GM12891 (cell line): ENCODE measurements at regions not wholly inside any gene's neighbourhood (a gene's known extent, or its start where the extent isn't known, plus 50 kb on each side); places are given as distances from the start of the nearest gene placed in this dataset.
"Not testable (repeated sequence)": the region's sequence is repeated elsewhere in the genome, so short reads cannot be mapped to it uniquely, and the experiment has no call there.

Experiments used
- DNase-seq: peaks from one replicate; pipeline ENCODE4 v3.0.0; 2011; ENCODE audit warnings: low spot score; ENCODE audit not compliant: insufficient read length
- FAIRE-seq: peaks from 2 replicates; lab custom pipeline; 2011; peaks lifted over from hg19 to GRCh38; lab: Jason Lieb, UNC
- PAX5 ChIP-seq: IDR thresholded peaks from 2 replicates; pipeline ENCODE4 v1.6.1; 2011; ENCODE audit warnings: low read length, moderate library complexity, mild to moderate bottlenecking; ENCODE audit not compliant: insufficient read depth, severe bottlenecking
- POLR2A ChIP-seq: IDR thresholded peaks from 2 replicates; pipeline ENCODE4 v1.6.1; 2011; ENCODE audit warnings: low read depth, low read length, control low read depth
- POLR2AphosphoS5 ChIP-seq: IDR thresholded peaks from 2 replicates; pipeline ENCODE4 v1.6.1; 2011; ENCODE audit warnings: low read depth, low read length, control low read depth
- POU2F2 ChIP-seq: IDR thresholded peaks from 2 replicates; pipeline ENCODE4 v1.6.1; 2011; ENCODE audit warnings: low read depth, mild to moderate bottlenecking, control low read depth, low read length, moderate library complexity
- SPI1 ChIP-seq: IDR thresholded peaks from 2 replicates; pipeline ENCODE4 v1.6.1; 2011; ENCODE audit warnings: low read depth, low read length, control low read depth
- TAF1 ChIP-seq: IDR thresholded peaks from 2 replicates; pipeline ENCODE4 v1.6.1; 2011; ENCODE audit warnings: low read depth, low read length, control low read depth

DNA sequence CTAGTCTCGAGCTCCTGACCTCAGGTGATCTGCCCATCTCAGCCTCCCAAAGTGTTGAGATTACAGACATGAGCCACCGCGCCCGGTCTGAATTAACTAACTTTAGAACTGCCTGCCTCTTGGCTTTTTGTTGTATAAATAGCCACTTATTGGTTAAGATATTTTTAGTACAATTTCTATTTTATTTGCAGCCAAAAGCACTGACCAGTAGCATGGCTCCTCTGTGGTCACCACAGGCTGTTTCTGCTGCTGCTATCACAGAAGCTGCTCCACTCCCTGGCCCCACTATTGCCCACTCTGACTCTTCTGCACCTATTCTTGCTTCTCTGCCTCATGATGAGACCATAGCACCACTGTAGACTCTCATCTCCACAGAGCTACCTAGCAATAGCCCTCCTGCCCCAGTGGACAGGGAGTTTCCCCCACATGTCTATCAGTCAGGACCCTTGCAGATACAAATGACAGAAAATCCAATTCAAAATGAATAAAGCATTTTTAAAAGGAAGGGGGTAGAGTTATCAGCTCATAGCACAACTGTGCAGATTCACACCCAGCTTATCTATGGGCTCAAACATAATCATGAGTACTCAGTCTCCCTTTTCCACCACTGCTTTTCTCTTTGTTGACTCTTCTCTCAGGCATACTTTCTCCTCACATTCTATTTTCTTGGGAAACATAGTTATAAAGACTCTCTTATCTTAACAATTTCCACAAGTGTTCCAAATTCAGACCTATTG, 151.8 kb upstream of the EPB41L4A start:
- no peak for FAIRE-seq
- no peak for DNase-seq
- no peak for TF ChIP-seq SPI1
- TF ChIP-seq PAX5 = no peak
- TF ChIP-seq POU2F2 = no peak
- TF ChIP-seq POLR2A = no peak
- no peak for TF ChIP-seq POLR2AphosphoS5
- no peak for TF ChIP-seq TAF1

GRCh38 chr5:112573441-112573840, 154.4 kb upstream of the EPB41L4A start:
- no peak for TF ChIP-seq POLR2AphosphoS5
- no peak for TF ChIP-seq TAF1
- no peak for TF ChIP-seq POLR2A
- TF ChIP-seq SPI1 = no peak
- TF ChIP-seq POU2F2 = no peak
- no peak for TF ChIP-seq PAX5
- FAIRE-seq (no peak), DNase-seq (no peak)

- FAIRE-seq (no peak), DNase-seq (no peak)
- no peak for TF ChIP-seq PAX5
- no peak for TF ChIP-seq POLR2A
- TF ChIP-seq SPI1 = no peak
- TF ChIP-seq TAF1 = no peak
- no peak for TF ChIP-seq POU2F2
- no peak for TF ChIP-seq POLR2AphosphoS5
Observed at GRCh38 chr5:112574536-112574935, 155.5 kb upstream of the EPB41L4A start.

DNA sequence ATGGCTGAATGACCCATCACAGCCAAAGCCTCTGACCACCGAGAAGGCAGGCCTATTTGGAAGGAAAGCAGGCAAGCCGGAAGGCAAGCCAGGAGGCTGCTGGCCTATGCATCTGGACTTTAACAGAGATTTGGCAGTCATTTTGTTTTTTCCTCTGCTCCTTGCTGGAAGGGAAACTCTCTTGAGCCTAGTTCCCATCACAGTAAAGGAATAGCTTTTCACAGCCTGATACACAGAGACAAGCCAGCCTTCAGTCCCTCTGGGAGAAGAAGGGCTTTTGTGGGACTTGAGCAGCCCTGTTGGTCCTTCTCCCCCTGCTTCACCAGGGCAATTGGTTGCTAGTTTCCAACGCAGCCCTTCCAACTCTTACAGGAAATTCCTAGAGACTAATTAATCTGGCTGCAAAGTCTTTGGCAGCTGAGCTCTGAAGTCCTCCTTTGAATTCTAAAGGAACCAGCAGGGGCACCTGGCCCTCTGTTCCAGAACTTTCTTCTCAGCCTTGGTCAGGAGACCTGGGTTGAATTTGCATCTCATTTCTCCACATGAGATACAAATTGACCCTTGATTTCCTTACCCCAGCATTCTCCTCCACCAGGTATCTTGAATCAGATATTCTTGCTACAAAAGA, 157.3 kb upstream of the EPB41L4A start:
- DNase-seq = no peak
- no peak for FAIRE-seq
- no peak for TF ChIP-seq TAF1
- no peak for TF ChIP-seq POLR2A

- no peak for FAIRE-seq
- no peak for TF ChIP-seq SPI1
- TF ChIP-seq POLR2AphosphoS5 = no peak
- TF ChIP-seq POU2F2 = no peak
- no peak for TF ChIP-seq PAX5
- no peak for TF ChIP-seq POLR2A
- no peak for TF ChIP-seq TAF1
- DNase-seq = no peak
Observed at GRCh38 chr5:112579599-112580170, 158.0 kb upstream of the APC start.

DNA sequence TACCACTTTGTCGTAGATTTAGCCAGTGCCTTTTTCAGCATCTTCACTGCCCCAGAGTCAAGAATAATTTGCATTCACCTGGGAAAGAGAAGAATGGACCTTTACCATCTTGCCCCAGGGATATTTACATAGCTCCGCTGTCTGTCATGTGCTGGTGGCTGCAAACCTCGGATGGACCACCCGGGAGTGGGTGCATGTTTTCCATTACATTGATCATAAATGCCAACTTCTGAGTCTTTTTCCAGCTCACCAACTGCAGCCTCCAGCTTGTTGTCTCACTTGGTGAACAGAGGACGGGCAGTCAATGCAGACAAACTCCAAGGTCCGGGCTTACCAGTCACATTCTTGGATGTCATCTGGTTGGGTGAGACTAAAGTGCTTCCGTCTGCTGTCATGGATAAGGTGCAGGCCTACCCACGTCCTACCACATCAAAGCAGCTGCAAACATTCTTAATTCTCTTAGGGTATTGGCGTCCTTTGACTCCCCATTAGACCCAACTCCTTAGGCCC, 155.8 kb upstream of the APC start:
- DNase-seq = no peak
- TF ChIP-seq POLR2A (no peak), POLR2AphosphoS5 (no peak), TAF1 (no peak), SPI1 (no peak), POU2F2 (no peak), PAX5 (no peak)
- no peak for FAIRE-seq

DNA sequence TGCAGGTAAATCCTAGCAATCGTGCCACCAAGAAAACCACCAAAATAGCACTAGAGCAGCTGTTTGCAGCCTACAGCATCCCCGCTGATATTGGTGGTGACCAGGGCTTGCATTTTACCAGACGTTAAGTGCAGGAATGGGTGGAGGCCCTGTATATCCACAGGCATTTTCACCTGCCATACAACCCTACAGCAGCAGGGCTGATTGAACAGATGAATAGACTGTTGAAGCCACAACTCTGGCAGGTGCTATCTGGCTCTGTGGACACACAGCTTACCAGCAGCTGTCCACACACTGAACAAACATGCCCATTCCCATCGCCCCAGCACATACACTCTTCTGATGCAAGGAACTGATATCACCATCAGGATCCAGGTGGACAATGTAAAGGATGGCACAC, 154.5 kb upstream of the APC start:
- FAIRE-seq = no peak

DNA sequence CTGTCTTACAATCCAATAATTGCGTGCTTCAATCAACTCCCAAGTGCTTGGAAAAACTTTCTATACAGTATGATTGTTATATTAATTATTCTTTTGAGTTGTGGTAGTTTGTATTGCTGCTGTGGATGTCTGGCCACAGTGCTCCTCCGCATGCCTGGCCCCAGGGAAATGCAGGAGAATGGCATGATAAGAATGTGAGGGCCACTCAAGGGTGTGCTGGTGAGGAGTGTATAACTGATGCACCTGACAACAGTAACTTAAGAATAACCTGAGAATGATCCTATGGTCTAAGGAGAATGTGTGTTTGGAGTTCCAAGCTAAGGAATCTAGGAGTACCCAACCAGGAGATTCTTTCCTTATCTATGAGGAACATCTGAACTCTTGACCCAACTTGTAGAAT, 152.9 kb upstream of the APC start:
- FAIRE-seq = no peak

More for the DNA sequence above, 154.5 kb upstream of the APC start:
- TF ChIP-seq POU2F2 (no peak), SPI1 (no peak), TAF1 (no peak), PAX5 (no peak), POLR2A (no peak), POLR2AphosphoS5 (no peak)
- DNase-seq = no peak

DNA sequence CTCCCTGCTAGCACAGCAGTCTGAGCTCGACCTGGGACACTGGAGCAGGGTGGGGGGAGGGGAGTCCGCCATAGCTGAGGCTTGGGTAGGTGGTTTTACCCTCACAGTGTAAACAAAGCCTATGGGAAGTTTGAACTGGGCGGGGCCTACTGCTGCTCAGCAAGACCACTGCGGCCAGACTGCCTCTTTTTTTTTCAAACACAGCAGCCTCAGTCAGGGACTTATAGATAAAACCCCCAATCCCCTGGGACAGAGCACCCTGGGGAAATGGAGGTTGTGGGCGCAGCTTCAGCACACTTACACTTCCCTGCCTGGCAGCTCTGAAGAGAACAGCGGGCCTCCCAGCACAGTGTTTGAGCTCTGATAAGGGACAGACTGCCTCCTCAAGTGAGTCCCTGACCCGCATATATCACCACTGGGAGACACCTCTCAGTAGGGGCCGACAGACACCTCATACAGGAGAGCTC, 151.1 kb upstream of the APC start:
- FAIRE-seq = no peak
- DNase-seq = no peak
- TF ChIP-seq TAF1 (no peak), POLR2AphosphoS5 (no peak), SPI1 (no peak), POU2F2 (no peak), POLR2A (no peak), PAX5 (no peak)

More for the DNA sequence above, 152.9 kb upstream of the APC start:
- no peak for DNase-seq
- TF ChIP-seq POLR2A = no peak
- no peak for TF ChIP-seq POLR2AphosphoS5
- TF ChIP-seq POU2F2 = no peak
- no peak for TF ChIP-seq PAX5
- TF ChIP-seq SPI1 = no peak
- TF ChIP-seq TAF1 = no peak

DNA sequence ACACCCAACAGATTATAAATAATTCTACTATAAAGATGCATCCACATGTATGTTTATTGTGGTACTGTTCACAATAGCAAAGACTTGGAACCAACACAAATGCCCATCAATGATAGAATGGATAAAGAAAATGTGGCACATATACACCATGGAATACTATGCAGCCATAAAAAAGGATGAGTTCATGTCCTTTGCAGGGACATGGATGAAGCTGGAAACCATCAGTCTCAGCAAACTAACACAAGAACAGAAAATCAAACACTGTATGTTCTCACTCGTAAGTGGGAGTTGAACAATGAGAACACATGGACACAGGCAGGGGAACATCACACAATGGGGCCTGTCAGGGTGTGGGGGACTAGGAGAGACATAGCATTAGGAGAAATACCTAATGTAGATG, 146.8 kb upstream of the APC start:
- FAIRE-seq = not testable (repeated sequence)

More for the DNA sequence above, 146.8 kb upstream of the APC start:
- not testable (repeated sequence) for DNase-seq
